ELR (cell line): ENCODE measurements at regions not wholly inside any gene's neighbourhood (a gene's known extent, or its start where the extent isn't known, plus 50 kb on each side); places are given as distances from the start of the nearest gene placed in this dataset.

Experiments used
- DNase-seq: peaks from one replicate; pipeline ENCODE4 v3.0.0-alpha.2; 2015; ENCODE audit warnings: low read depth

GRCh38 chr13:74966275-74966674 lies 515.7 kb downstream of the TBC1D4 start:
- no peak for DNase-seq

GRCh38 chr13:74945637-74946036 lies 536.3 kb downstream of the TBC1D4 start:
- no peak for DNase-seq

GRCh38 chr13:74931698-74932433 lies 550.1 kb downstream of the TBC1D4 start:
- DNase-seq: no peak

GRCh38 chr13:74930402-74931165 lies 551.4 kb downstream of the TBC1D4 start:
- peak; percentile 90 for DNase-seq

- no peak for DNase-seq
Measured at GRCh38 chr13:74929436-74929835, 552.5 kb downstream of the TBC1D4 start.

- DNase-seq: no peak
Measured at GRCh38 chr13:74927823-74928222, 554.1 kb downstream of the TBC1D4 start.

- DNase-seq: no peak
Measured at GRCh38 chr13:74922963-74923362, 559.0 kb downstream of the TBC1D4 start.

GRCh38 chr13:74921326-74921725 lies 560.6 kb downstream of the TBC1D4 start:
- no peak for DNase-seq

GRCh38 chr13:74920920-74921319 lies 561.0 kb downstream of the TBC1D4 start:
- peak; percentile 57 for DNase-seq

GRCh38 chr13:74920361-74920760 lies 561.6 kb downstream of the TBC1D4 start:
- DNase-seq: no peak

- no peak for DNase-seq
Measured at GRCh38 chr13:74919914-74920313, 562.1 kb downstream of the TBC1D4 start.

- DNase-seq: no peak
Measured at GRCh38 chr13:74912898-74913297, 569.1 kb downstream of the TBC1D4 start.

- DNase-seq: no peak
Measured at GRCh38 chr13:74910415-74910814, 571.6 kb downstream of the TBC1D4 start.

- no peak for DNase-seq
Measured at GRCh38 chr13:74907788-74908187, 574.2 kb downstream of the TBC1D4 start.

GRCh38 chr13:74904556-74904955 lies 577.4 kb downstream of the TBC1D4 start:
- no peak for DNase-seq

- no peak for DNase-seq
Measured at GRCh38 chr13:74895042-74895796, 586.8 kb downstream of the TBC1D4 start.

GRCh38 chr13:74892096-74892495 lies 589.9 kb downstream of the TBC1D4 start:
- DNase-seq: no peak

GRCh38 chr13:74891610-74892009 lies 590.4 kb downstream of the TBC1D4 start:
- peak; percentile 81 for DNase-seq

GRCh38 chr13:74889321-74889720 lies 592.6 kb downstream of the TBC1D4 start:
- peak; percentile 23 for DNase-seq

- DNase-seq: no peak
Measured at GRCh38 chr13:74886502-74886901, 595.5 kb downstream of the TBC1D4 start.

- peak; percentile 15 for DNase-seq
Measured at GRCh38 chr13:74883834-74884233, 598.1 kb downstream of the TBC1D4 start.

GRCh38 chr13:74871369-74872070 lies 610.4 kb downstream of the TBC1D4 start:
- DNase-seq: peak; percentile 24
